ENCODE measurements at regions not wholly inside any gene's neighbourhood (a gene's known extent, or its start where the extent isn't known, plus 50 kb on each side); places are given as distances from the start of the nearest gene placed in this dataset.
"Not testable (repeated sequence)": the region's sequence is repeated elsewhere in the genome, so short reads cannot be mapped to it uniquely, and the experiment has no call there.

DNA sequence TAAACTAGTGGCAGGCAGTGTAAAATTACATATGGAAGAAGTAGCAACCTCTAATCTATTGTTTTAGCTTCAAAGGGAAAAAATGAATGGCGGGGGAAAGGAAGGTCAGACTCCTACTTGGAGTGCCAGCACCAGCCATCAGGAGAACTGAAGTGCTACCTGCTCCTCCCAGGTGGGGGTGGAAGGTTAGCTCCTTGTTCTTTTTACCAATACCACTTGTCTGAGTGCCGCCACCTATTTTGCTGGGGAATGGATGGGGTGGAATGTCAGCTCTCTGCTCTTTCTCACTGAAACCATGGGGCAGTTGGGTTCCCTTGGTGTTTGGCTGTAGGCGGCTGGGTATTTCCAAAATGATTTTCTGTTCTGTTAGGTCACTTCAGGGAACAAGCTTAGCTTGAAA lies 428.7 kb upstream of the EPHA3 start:
- DNase-seq (ENCODE audit: low spot score), result no peak

DNA sequence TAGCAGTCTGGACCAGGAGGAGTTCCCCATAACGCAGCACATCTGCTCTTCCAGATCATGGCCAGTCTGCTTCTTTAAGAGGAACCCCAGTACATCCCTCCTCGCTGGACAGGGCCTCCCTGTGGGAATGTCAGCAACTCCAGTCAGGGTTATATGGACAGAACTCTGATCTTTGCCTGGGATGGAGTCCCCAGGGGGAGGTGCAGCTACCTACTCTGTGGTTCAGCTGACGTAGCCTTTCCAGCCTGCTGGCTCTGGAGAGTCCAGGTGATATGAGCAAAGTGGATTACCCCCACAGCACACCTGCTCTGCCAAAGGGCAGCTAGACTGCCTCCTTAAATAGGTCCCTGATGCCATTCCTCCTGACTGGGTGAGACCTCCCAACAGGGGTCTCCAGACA lies 417.1 kb upstream of the EPHA3 start:
- DNase-seq (ENCODE audit: low spot score), result no peak

DNA sequence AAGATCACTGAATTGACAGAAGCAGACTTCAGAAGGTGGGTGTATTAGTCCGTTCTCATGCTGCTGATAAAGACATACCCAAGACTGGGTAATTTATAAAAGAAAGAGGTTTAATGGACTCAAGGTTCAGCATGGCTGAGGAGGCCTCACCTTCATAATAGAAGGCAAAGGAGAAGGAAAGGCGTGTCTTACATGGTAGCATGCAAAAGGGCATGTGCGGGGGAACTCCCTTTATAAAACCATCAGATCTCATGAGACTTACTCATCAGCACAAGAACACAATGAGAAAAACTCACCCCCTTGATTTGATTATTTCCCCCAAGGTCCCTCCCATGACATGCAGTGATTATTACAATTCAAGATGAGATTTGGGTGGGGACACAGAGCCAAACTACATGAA lies 416.3 kb upstream of the EPHA3 start:
- no peak for DNase-seq (ENCODE audit: low spot score)

DNA sequence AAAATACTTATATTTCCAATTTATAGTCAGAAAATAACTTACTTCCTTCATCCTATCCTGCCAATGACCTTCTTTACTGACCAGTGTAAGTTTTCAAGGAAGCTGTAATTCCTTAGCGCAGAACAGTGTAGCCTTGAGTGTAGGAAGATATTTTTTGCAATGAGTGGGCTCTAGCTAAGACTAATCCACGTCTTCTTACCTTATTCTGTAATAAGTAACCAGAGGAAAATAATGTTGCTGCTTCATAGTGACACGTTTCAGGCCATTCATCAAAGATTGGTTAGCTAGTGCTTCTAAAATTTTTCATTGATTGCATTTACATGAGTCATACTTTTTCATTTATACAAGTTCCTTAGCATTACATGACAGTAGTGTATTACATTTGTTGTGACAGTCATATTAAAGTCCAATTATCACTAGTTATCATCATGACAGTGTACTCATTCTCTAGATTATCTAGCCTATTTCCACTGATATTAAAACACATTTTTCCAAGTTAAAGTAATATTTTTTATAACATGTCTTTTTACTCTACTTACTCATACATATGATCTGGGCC lies 403.8 kb upstream of the EPHA3 start:
- DNase-seq (ENCODE audit: low spot score), result no peak

DNA sequence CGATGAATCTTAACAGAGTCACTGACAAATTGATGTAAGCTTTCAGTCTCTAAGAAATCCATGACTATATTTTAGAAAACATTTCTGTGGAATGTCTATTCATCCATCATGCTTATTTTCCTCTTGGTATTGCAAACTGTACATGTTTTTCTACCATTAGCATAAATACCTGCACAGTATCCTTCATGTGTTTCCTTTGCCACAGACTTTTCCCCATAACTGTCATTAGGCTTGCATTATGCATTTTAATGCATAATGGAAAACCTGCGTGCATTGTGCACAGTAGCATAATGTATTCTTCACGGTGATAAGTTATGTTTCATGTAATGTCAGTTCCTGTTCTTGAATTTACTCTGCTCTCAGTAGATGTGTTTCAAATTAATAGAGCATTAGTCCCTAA lies 403.1 kb upstream of the EPHA3 start:
- DNase-seq (ENCODE audit: low spot score), result no peak

DNA sequence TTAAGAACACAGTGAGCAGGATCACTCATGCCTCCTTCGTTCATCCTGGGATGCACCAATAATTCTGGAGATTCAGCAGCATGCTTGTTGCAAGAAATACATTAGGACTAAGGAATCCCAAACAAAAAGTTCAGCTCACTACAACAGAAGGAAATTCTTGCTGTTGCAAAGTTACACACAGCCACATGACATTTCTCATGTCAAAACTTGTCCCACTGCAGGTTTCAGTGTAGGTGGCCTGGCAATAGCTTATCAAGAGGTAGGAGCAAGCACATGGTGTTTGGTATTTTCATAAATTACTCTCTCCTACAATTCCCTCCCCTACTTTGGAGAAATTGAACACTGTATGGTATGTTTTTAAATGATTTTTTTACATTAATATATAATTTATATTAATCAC lies 399.6 kb upstream of the EPHA3 start:
- DNase-seq (ENCODE audit: low spot score), result no peak

DNA sequence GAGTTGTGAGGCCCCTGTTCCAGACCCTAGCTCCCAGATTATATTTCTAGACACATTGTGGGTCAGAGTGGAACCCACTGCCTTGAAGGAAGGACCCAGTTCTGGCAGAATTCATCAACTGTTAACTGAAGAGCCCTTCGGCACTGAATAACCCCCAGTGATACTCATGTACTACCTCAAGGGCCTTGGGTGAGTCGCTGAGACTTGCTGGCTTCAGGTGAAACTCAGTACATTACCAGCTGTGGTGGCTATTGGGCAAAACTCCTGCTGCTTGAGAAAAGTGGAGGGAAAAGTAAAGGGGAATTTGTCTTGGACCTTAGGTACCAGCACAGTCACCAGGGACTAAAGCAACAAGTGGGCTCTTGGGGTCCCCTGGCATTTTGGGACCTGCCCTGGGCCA lies 394.9 kb upstream of the EPHA3 start:
- no peak for DNase-seq (ENCODE audit: low spot score)

DNA sequence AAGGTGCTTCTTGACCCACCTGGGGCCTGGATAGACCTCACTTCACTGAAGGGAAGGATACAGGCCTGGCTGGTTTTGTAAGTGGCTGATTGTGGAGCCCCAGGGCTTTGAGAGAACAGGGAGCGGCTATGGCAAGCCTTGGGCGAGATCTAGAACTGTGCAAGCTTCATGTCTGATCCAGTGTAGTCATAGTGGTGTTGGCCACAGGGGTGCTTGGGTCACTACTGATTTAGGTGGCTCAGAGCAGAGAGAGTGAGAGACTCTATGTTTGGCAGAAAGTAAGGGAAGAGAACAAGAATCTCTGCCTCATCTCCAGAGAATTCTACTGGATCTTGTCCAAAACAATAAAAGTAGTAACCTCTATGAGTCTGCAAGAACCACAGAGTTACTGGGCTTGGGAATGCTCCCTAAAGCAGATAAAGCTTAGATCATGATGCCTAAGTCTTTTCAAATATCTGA lies 394.2 kb upstream of the EPHA3 start:
- DNase-seq (ENCODE audit: low spot score), result no peak

DNA sequence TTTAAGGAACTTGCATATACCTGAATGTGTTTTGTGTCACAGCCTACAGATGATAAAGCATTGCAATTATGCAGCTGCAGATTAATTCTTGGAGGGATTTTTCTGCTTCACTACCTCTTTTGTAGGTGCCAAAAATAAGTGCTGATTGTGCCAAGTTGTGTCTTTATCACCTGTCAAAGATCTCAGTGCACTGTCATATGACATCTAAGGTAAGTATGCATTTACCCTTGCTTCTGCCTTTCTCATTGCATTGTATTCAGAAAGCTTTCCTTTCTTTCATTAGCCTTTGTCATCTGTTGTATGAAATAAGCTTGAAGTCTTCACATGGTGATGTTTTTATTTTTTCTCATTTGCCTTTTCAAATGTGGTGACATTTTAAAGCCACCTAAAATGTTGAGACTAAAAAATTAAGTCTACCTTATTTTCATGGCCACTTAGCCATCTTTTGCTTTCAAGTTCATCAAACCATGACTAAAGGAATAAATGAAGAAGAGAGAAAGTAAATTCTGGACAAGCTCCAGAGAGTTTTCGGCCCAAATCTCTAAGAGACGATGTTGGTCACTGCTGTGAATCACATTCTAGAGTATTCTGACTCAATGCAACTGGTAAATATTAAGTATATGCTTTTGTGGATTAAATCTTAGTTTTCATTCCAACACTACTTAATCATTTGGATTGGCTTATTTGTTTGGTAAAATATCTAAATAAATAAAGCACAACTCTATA lies 381.8 kb upstream of the EPHA3 start:
- no peak for DNase-seq (ENCODE audit: low spot score)

DNA sequence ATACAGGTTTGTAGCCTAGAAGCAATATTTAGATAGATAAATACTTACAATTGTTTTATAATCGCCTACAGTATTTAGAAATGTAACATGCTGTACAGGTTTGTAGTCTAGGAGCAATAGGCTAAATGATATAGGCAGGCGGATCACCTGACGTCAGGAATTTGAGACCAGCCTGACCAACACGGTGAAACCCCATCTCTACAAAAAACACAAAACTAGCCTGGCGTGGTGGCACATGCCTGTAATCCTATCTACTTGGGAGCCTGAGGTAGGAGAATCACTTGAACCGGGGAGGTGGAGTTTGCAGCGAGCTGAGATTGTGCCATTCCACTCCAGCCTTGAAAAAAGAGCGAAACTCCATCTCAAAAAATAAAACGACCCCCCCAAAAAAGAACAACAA lies 375.2 kb upstream of the EPHA3 start:
- no peak for DNase-seq (ENCODE audit: low spot score)

DNA sequence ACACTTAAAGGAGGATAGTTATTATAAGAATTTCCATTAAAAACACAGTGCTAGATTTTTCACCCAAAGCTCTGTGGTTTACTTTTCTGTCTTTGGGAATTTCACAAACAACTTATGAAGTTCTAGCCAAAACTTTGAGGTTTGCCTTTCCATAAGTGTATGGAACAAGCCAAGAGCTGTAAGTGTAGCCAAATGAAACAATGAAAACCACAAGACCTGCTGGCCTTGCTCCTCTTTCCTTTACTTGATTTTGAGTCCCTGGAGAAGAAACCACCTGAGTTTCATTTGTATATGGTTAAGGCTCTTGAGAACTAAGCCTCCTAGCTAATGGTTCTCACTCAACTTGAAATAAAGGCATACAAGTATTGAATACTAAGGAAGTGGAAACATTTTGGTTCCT lies 365.3 kb upstream of the EPHA3 start:
- DNase-seq (ENCODE audit: low spot score), result no peak

DNA sequence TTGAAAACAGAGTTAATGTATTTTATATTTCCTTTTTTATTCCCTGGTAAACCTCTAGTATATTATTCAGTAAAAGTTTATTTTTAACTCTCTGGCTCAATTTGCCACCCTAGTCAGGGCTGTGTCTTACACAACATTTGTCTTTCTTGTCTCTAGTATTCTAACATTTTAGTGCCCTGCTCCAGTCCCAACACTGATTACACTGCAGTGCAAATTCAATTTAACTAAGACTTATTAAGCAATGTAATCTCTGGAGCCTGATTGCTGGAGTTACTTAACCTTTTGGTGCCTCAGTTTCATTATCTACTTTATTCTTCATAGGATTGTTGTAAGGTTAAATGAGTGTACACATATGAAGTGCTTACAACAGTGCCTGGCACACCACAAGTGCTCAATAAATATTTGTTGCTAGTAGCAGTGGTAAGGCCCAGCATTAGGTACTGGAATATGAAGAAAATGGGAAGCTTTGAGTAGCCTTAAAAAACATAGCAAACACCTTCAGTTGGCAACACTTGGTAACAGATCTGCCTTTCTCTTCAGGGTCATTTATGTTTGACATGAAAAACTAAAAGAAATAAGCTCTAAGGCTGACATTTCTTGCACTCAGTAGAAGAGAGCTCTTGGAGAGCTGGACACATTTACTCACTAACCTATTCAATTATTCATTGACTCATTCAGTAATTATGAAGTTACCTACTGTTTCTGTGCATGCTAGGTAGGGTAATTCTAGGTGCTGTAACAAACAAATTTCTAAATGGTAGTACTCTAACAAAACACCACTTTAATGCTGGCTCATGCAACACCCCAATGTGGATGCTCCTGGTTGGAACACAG lies 364.5 kb upstream of the EPHA3 start:
- DNase-seq (ENCODE audit: low spot score), result no peak

DNA sequence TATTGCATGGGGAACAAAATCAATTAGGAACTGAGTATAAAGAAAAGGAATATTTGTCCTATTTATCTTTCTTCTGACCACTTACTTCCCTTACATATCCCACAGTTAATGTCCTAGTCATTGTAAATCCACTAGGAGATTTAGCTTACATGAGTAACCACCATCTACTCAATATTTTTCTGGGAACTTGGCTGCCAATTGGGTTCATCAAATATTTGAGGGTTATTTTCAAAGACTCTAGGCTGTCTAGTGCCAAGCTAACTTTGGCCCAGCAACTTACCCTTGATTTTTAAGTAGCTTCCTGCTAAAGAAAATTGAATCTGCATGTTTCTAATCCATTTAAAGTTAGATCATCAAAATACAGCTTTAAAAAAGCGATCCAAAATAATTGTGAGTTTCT lies 362.5 kb upstream of the EPHA3 start:
- DNase-seq (ENCODE audit: low spot score), result no peak

DNA sequence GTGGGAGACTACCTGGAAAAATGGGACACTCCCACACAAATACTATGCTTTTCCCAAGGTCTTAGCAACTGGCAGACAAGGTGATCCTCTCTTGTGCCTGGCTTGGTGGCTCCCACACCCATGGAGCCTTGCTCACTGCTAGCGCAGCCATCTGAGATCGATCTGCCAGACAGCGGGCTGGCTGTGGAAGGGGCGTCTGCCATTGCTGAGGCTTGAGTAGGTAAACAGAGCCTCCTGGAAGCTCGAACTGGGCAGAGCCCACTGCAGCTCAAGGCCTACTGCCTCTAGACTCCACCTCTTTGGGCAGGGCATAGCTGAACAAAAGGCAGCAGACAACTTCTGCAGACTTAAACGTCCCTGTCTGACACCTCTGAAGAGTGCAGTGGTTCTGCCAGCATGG lies 360.3 kb upstream of the EPHA3 start:
- DNase-seq (ENCODE audit: low spot score), result not testable (repeated sequence)

DNA sequence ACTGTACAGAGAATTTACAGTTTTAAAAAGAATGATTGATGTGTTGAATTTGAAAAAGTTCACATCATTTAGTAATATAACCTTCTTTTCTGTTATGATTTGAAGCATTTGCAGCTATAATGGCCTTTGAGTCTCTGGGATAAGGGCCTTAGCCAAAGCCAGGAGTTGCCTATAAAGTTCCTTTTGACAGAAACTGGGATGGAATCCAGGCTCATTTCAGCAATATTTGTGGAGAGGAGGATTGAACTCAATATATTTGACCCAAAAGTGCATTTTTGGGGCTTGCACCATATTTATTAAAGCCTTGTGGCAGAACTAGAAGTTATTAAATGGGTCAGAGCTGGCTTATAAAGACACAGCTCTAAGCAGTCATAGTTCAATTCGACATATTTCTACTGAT lies 348.7 kb upstream of the EPHA3 start:
- no peak for DNase-seq (ENCODE audit: low spot score)

DNA sequence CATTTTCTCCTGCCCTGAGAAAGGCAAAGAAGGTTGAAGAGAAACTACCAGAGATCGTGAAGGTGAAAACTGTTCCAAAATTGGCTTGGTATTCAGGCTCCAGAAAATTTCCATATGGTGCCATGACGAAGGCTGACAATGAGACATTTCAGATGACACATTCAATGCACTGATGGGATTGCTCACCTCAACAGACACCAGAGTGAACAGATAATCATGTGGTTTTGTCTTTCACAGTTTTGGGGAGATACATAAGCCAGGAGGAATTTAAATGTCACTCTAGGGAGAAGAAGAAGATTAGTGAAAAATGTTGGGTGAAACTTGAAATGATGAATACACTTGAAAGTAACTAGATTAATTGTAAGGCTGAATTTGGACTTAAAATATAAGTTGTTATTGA lies 339.7 kb upstream of the EPHA3 start:
- DNase-seq (ENCODE audit: low spot score), result no peak

DNA sequence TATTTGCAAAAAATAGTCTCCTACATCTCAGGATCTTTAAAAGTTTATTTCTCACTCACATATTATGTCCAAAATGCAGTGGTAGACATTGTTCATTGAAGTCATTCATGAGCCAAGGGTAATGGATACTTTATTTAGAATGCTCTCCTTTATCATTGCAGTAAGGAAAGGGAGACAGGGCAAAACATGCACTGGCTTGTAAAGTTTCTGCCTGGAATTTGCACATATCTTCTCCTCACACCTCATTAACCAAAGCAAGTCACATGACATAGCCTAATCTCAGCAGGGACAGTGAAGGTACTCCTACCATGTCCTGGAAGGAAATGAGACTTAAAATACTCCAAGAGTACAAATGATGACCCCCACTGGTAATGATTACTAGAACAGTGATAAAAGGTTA lies 333.7 kb upstream of the EPHA3 start:
- DNase-seq (ENCODE audit: low spot score), result no peak

DNA sequence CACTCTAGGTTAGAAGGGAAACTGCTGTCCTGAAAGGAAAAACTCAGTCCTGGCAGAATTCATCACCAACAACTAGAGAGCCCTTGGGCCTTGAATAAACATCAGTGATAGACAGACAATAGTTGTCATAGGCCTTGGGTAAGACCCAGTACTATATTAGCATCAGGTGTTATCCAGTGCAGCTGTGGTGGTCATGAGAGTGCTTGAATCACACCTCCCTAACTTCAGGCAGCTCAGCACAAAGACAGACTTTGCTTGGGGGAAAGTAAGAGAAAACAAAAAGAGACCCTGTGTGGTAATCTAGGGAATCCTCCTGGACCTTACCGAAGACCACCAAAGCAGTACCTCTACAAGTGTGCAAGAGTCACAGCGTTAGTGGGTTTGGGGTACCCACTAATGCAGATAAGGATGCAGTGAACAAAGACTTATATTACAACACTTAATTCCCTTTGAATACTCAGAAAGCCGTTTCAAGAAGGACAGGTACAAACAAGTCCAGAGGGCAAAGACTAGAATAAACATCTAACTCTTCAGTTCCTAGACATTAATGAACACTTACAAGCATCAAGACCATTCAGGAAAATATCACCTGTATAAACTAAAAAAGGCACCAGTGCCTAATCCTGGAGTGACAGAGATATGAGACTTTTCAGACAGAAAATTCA lies 332.3 kb upstream of the EPHA3 start:
- no peak for DNase-seq (ENCODE audit: low spot score)

DNA sequence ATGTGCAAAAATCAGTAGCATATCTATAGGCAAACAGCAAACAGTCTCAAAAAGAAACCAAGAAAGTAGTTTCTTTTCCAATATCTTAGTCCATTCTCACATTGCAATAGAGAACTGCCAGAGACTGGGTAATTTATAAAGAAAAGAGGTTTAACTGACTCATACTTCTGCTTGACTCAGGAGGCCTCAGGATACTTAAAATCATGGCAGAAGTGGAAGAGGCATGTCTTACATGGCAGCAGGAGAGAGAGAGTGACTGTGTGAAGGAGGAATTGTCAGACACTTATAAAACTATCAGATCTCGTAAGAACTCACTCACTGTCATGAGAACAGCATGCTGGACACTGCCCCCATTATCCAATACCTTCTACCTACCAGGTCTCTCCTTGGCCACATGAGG lies 327.9 kb upstream of the EPHA3 start:
- no peak for DNase-seq (ENCODE audit: low spot score)

DNA sequence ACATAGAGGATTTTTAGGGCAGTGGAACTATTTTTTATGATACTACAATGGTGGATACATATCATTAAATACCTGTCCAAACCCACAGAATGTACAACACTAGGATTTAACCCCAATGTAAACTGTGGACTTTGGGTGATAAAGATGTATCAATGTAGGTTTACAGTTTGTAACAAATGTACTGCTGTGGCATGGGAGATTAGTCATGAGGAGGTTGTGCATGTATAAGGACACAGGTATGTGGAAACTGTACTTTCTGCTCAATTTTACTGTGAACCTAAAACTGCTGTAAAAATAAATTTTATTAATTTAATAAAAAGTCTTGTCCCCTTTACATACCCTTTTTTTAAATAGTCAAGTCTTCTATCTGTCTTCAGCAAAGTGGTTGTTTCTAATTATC lies 322.5 kb upstream of the EPHA3 start:
- no peak for DNase-seq (ENCODE audit: low spot score)

DNA sequence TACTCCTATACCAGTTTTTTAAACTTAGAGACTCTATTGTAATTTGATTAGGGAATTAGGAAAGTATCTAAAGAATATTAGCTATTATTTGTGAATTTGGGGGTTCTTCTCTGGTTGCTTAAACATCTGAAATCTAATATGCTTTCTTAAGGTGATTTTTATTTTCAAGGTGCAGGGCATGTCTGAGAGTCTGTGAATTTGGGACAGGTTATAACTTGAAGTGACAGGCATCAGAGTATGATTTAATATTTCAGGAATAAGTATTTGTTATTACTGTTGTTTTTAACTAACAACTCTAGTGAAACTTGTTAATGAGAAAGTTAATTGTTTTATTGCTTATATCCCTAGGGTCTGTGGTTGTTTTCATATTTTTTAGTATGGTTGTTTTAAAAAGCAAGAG lies 321.6 kb upstream of the EPHA3 start:
- no peak for DNase-seq (ENCODE audit: low spot score)

DNA sequence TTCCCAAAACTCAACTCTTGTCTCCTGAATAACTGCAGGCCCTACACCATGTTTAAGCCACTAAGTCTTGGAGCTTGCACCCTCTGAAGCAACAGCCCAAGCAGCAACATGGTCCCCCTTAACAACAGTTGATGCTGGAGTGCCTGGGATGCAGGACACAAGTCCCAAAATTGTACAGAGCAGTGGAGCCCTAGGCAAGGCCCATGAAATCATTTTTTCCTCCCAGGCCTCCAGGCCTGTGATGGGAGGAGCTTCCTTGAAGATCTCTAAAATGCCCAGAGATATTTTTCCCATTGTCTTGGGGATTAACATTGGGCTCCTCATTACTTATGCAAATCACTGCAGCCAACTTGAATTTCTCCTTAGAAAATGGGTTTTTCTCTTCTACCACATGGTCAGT lies 311.9 kb upstream of the EPHA3 start:
- DNase-seq (ENCODE audit: low spot score), result no peak

Measured in CD4-positive, alpha-beta T cell treated with Interleukin-6 at 100 ng/mL for 8 hours (primary cell).